GM23338 (cell line): ENCODE measurements at regions not wholly inside any gene's neighbourhood (a gene's known extent, or its start where the extent isn't known, plus 50 kb on each side); places are given as distances from the start of the nearest gene placed in this dataset.

ENCODE experiments used
- ATAC-seq: fragments of 200-7000 bp; cut with Tn5 transposase; 3 replicates; pipeline ENCODE4 v1.9.1; 2020
- DNase-seq: peaks from one replicate; pipeline ENCODE4 v3.0.0-alpha.2; 2015; ENCODE audit warnings: low spot score
- H2AFZ ChIP-seq: fragments of 200-600 bp; sonication (generic); 2 replicates; pipeline ENCODE4 v1.8.0; 2016; ENCODE audit warnings: antibody characterized with exemption, mild to moderate bottlenecking, moderate library complexity
- H3F3A ChIP-seq: fragments of 200-600 bp; sonication (generic); replicated peaks from 2 replicates; pipeline ENCODE4 v1.8.0; 2017; ENCODE audit warnings: antibody characterized with exemption, mixed run types, low read depth
- H3K27ac ChIP-seq: fragments of 200-600 bp; sonication (generic); 2 replicates; pipeline ENCODE4 v1.6.1; 2016; ENCODE audit warnings: low read depth
- H3K27me3 ChIP-seq: fragments of 200-600 bp; sonication (generic); 2 replicates; pipeline ENCODE4 v1.8.0; 2016; ENCODE audit warnings: mild to moderate bottlenecking, mixed run types, moderate library complexity; ENCODE audit not compliant: insufficient read depth
- H3K36me3 ChIP-seq: fragments of 200-600 bp; sonication (generic); 2 replicates; pipeline ENCODE4 v1.8.0; 2016; ENCODE audit warnings: mild to moderate bottlenecking; ENCODE audit not compliant: insufficient read depth
- H3K4me1 ChIP-seq: fragments of 200-600 bp; sonication (generic); 2 replicates; pipeline ENCODE4 v1.8.0; 2016; ENCODE audit warnings: mild to moderate bottlenecking, moderate library complexity; ENCODE audit not compliant: insufficient read depth
- H3K4me2 ChIP-seq: fragments of 200-600 bp; sonication (generic); 2 replicates; pipeline ENCODE4 v1.7.1; 2017; ENCODE audit warnings: mixed run types
- H3K4me3 ChIP-seq: fragments of 200-600 bp; sonication (generic); 2 replicates; pipeline ENCODE4 v1.6.1; 2016; ENCODE audit warnings: mixed run types
- H3K79me2 ChIP-seq: fragments of 200-600 bp; sonication (generic); replicated peaks from 2 replicates; pipeline ENCODE4 v1.8.0; 2017; ENCODE audit warnings: mild to moderate bottlenecking; ENCODE audit not compliant: insufficient read depth
- H3K9me2 ChIP-seq: fragments of 200-600 bp; sonication (generic); 2 replicates; pipeline ENCODE4 v1.8.0; 2017; ENCODE audit not compliant: insufficient read depth
- H4K20me1 ChIP-seq: fragments of 200-600 bp; sonication (generic); replicated peaks from 2 replicates; pipeline ENCODE4 v1.8.0; 2017; ENCODE audit warnings: mild to moderate bottlenecking; ENCODE audit not compliant: insufficient read depth
- H3K27ac Mint-ChIP-seq: 2 replicates; pipeline ENCODE4 v1.8.0; 2020; ENCODE audit warnings: inconsistent platforms, mild to moderate bottlenecking, moderate library complexity, mixed read lengths
- H3K27me3 Mint-ChIP-seq: 3 replicates; pipeline ENCODE4 v1.8.0; 2022; ENCODE audit warnings: low read depth, mild to moderate bottlenecking, moderate library complexity, mixed read lengths, inconsistent platforms; ENCODE audit not compliant: insufficient read depth, poor library complexity
- H3K36me3 Mint-ChIP-seq: 3 replicates; pipeline ENCODE4 v1.8.0; 2021; ENCODE audit warnings: low read depth, mild to moderate bottlenecking, inconsistent platforms, moderate library complexity, mixed read lengths
- H3K4me1 Mint-ChIP-seq: 3 replicates; pipeline ENCODE4 v1.8.0; 2020; ENCODE audit warnings: mild to moderate bottlenecking, inconsistent platforms, mixed read lengths
- H3K4me3 Mint-ChIP-seq: 3 replicates; pipeline ENCODE4 v1.8.0; 2021; ENCODE audit warnings: moderate library complexity, mild to moderate bottlenecking, inconsistent platforms, mixed read lengths
- H3K9me3 Mint-ChIP-seq: 3 replicates; pipeline ENCODE4 v1.8.0; 2020; ENCODE audit warnings: moderate library complexity, mild to moderate bottlenecking, inconsistent platforms, mixed read lengths
- CREB1 ChIP-seq: fragments of 250-450 bp; sonication (Bioruptor Pico); IDR thresholded peaks from 2 replicates; pipeline ENCODE4 v1.5.0; 2020; ENCODE audit warnings: low read depth, mild to moderate bottlenecking, moderate library complexity
- CTCF ChIP-seq, 2 experiments: fragments of 200-600 bp in 1 of 2; sonication (generic) in 1 of 2; conservative IDR thresholded peaks; 2 replicates each; pipeline versions ENCODE4 v1.5.1 to v1.6.1; 2016 to 2017; ENCODE audit warnings: antibody characterized with exemption in 2 of 2, low read depth in 2 of 2, mild to moderate bottlenecking in 2 of 2, moderate library complexity in 1 of 2
- ETS1 ChIP-seq: IDR thresholded peaks from 2 replicates; pipeline ENCODE4 v1.6.1; 2016; ENCODE audit warnings: antibody characterized with exemption
- EZH2 ChIP-seq: fragments of 200-600 bp; sonication (generic); IDR thresholded peaks from one replicate; pipeline ENCODE4 v1.8.0; 2017; ENCODE audit warnings: antibody characterized with exemption, mild to moderate bottlenecking, low read depth; ENCODE audit not compliant: unreplicated experiment
- EZH2phosphoT487 ChIP-seq: fragments of 200-600 bp; sonication (generic); IDR thresholded peaks from one replicate; pipeline ENCODE4 v1.8.1; 2018; ENCODE audit warnings: antibody characterized with exemption; ENCODE audit not compliant: unreplicated experiment
- JUNB ChIP-seq: IDR thresholded peaks from one replicate; pipeline ENCODE4 v1.6.1; 2016; ENCODE audit warnings: antibody characterized with exemption; ENCODE audit not compliant: unreplicated experiment
- NANOG ChIP-seq: IDR thresholded peaks from 2 replicates; pipeline ENCODE4 v1.6.1; 2016; ENCODE audit warnings: antibody characterized with exemption, borderline replicate concordance
- POLR2AphosphoS5 ChIP-seq: IDR thresholded peaks from 2 replicates; pipeline ENCODE4 v1.6.1; 2016; ENCODE audit warnings: antibody characterized with exemption, low read depth
- REST ChIP-seq: IDR thresholded peaks from one replicate; pipeline ENCODE4 v1.6.1; 2018; ENCODE audit warnings: antibody characterized with exemption; ENCODE audit not compliant: unreplicated experiment
- STAT1 ChIP-seq: IDR thresholded peaks from one replicate; pipeline ENCODE4 v1.6.1; 2016; ENCODE audit warnings: antibody characterized with exemption; ENCODE audit not compliant: unreplicated experiment
- ZNF114 ChIP-seq: fragments of 250-450 bp; sonication (Bioruptor Pico); IDR thresholded peaks from 2 replicates; pipeline ENCODE4 v1.5.0; 2020; ENCODE audit warnings: mild to moderate bottlenecking, moderate library complexity
- ZNF331 ChIP-seq: fragments of 250-450 bp; sonication (Bioruptor Pico); IDR thresholded peaks from 2 replicates; pipeline ENCODE4 v1.5.0; 2020; ENCODE audit warnings: low read depth, mild to moderate bottlenecking, moderate library complexity
- ZNF462 ChIP-seq: fragments of 250-450 bp; sonication (Bioruptor Pico); IDR thresholded peaks from 2 replicates; pipeline ENCODE4 v1.5.0; 2020; ENCODE audit warnings: mild to moderate bottlenecking, moderate library complexity

GRCh38 chr5:52735139-52735538, 52.6 kb upstream of the ITGA1 start:
- peaks cover 14% of the 10 kb centered on the region; the same call in 2 of the 3 replicates for H3K9me3 Mint-ChIP-seq
- Histone ChIP-seq H4K20me1 (no peaks in the 10 kb centered on the region), H2AFZ (no peak overlapping the region), H3K27me3 (no peaks in the 10 kb centered on the region), H3K79me2 (no peaks in the 10 kb centered on the region), H3K36me3 (no peaks in the 10 kb centered on the region), H3K27ac (no peak overlapping the region), H3K9me2 (0 out of 2 replicates have a peak, but pooled peaks cover 4% of the 10 kb centered on the region), H3K4me2 (no peak overlapping the region), H3K4me3 (no peak overlapping the region), H3K4me1 (no peaks in the 10 kb centered on the region), H3F3A (no peaks in the 10 kb centered on the region)
- H3K4me3 Mint-ChIP-seq, result no peak overlapping the region
- H3K27me3 Mint-ChIP-seq, result no peaks in the 10 kb centered on the region
- H3K4me1 Mint-ChIP-seq, result no peaks in the 10 kb centered on the region; the same call in 2 of the 3 replicates
- TF ChIP-seq EZH2 (no peak), CREB1 (CRISPR knock-in tag) (no peak), ZNF462 (CRISPR knock-in tag) (no peak), ZNF114 (CRISPR knock-in tag) (no peak), EZH2phosphoT487 (no peak), JUNB (no peak), STAT1 (no peak), NANOG (no peak), ZNF331 (no peak), REST (no peak), ETS1 (no peak), POLR2AphosphoS5 (no peak), CTCF (conservative IDR thresholded peaks at IDR 0.05; ENCODE audit: low read depth in 2 of 2) (no peak)
- no peak overlapping the region for H3K27ac Mint-ChIP-seq
- ATAC-seq, result no peak
- no peak for DNase-seq
- H3K36me3 Mint-ChIP-seq, result peaks cover 4% of the 10 kb centered on the region; the same call in 2 of the 3 replicates
